Activated CD4-positive, alpha-beta T cell treated with anti-CD3 and anti-CD28 coated beads, Interleukin-2, amount 50 U/mL, for 48 hours (primary cell): ENCODE measurements at regions not wholly inside any gene's neighbourhood (a gene's known extent, or its start where the extent isn't known, plus 50 kb on each side); places are given as distances from the start of the nearest gene placed in this dataset.

Experiments
- DNase-seq, 2 experiments: peaks; one replicate each; pipeline ENCODE4 v3.0.0-alpha.2; 2020

DNA sequence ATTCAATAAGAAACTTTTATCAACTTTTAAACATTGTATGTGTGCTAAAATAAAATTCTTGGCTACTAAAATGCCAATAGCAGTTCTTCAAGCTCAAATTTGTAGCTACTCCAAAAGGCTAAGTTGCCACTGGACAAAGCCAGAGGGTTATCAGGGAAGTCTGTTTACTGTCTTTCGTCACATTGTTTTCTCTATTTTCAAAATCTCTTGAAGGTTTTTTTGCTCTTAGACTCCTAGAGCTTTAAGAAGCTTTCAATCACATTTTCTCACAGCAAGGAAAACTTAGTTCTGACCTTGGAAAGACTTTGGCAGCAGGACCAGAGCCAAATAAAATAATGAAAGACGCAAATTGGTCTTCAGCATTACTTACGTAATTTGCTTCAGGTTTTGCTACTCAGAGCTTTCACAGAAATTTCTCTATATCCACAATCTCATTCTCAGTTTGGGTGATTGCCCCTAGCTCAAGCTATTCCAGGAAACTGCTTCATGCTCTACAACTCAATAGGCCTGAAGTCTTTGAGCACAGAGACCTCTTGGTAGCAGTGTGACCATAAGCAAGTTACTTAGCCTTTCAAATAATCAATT, 257.7 kb downstream of the GABRG2 start:
- DNase-seq, result no peak

- no peak for DNase-seq
Measured at GRCh38 chr5:162334944-162335343, 267.4 kb downstream of the GABRG2 start.

- DNase-seq, result no peak
Measured at GRCh38 chr5:162360373-162360931, 292.9 kb downstream of the GABRG2 start.

- DNase-seq, result no peak
Measured at GRCh38 chr5:162372256-162372655, 304.7 kb downstream of the GABRG2 start.

DNA sequence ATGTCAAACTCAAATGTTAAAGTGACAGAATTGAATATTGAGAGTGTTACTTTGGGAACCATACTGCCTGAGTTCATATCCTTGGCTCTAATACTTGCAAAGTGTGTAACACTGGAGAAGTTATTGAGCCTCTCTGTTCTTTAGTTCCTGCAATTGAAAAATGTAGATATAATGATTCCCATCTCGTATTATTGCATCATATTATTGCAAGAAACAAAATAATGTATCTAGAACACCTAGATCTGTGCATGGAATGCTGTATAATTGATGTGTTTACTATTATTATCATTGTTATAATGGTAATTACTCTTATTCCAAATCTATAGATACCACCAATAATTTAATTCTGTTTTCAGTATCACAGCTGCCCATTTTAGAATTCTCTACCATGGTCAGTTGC, 310.3 kb downstream of the GABRG2 start:
- no peak for DNase-seq

- no peak for DNase-seq
Measured at GRCh38 chr5:162382839-162383238, 315.3 kb downstream of the GABRG2 start.

GRCh38 chr5:162384225-162384624, 316.7 kb downstream of the GABRG2 start:
- DNase-seq, result no peak

- no peak for DNase-seq
Measured at GRCh38 chr5:162391833-162392232, 324.3 kb downstream of the GABRG2 start.

DNA sequence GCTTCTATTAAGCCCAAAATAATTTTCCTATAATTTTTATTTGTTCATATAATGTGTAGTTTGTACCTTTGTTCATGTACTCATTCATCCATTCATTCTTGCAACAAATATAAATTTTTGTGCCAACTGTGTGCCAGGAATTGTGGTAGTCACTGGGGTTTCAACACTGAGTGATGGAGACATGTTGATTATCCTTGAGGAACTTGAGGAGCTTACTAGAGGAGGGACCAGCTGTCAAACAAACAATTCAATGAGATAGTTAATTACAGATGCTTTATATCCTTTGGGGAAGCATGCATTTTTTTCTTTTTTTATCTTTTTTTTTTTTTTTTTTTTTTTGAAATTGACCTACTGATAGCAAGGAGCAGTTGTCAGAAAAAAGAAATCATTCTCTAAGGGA, 324.8 kb downstream of the GABRG2 start:
- DNase-seq, result no peak

DNA sequence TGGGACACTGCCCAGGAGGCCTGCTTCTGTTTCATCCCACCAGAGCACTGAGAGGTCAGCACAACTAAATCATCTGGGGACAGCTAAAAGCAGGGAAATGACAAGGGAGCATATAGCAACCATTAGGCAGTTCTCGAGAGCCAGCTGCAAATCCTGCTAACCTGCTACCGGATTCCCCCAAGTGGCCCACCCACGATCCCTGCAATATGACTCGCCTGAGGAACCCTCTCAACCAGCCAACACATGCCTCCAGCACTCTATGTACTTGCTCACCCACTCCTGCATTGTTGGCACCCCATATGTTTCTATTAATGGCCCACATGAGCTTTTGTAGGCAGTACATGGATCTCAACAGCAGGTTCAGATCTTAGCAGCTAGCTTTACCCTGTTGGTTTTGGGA, 326.0 kb downstream of the GABRG2 start:
- no peak for DNase-seq

GRCh38 chr5:162407614-162408013, 340.0 kb downstream of the GABRG2 start:
- no peak for DNase-seq

GRCh38 chr5:162410365-162410764, 342.8 kb downstream of the GABRG2 start:
- no peak for DNase-seq

- DNase-seq, result no peak
Measured at GRCh38 chr5:162429142-162429541, 361.6 kb downstream of the GABRG2 start.

GRCh38 chr5:162434281-162434680, 366.7 kb downstream of the GABRG2 start:
- no peak for DNase-seq

- DNase-seq, result no peak
Measured at GRCh38 chr5:162436055-162436454, 368.5 kb downstream of the GABRG2 start.

GRCh38 chr5:162444129-162444762, 376.7 kb downstream of the GABRG2 start:
- DNase-seq, result no peak

DNA sequence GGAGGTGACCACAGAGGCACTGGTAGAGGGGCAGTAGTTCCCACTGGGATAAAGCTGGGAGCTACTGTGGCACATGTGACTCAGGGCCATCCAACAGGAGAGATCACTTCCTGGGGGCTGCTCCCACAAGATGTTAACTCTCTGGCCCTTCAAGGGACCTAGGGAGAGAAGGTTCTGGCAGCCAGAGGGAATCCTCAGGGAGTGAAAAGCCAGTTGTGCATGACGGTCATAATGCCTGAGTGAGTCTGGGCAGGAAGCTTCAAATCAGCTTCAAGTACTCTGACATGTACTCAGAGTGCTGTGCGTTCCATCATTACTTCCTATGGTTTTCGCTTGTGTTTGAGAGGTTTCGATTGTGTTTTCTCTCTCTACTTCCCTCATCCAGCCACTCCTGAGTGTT, 388.5 kb downstream of the GABRG2 start:
- no peak for DNase-seq

- no peak for DNase-seq
Measured at GRCh38 chr5:162466011-162466410, 398.4 kb downstream of the GABRG2 start.

- no peak for DNase-seq
Measured at GRCh38 chr5:162473041-162473714, 405.6 kb downstream of the GABRG2 start.

DNA sequence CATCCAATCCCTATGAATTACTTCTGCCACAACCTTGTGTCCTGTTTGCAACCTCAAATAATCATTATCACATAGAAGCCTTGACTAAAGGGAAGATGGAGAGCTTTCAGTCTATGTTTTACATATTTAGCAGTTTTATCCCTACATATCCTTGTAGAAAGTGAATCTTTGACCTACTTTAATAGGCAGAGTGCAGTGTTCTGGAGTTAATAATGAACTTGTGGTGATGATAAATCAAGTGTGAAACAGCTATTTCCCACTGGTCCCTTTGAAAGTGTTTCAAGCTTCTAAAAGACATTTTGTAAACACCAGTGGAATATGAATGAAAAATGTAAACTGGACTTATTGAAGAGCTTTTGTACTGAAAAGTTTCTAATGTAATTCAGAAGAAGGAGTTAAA, 406.7 kb downstream of the GABRG2 start:
- DNase-seq, result no peak

DNA sequence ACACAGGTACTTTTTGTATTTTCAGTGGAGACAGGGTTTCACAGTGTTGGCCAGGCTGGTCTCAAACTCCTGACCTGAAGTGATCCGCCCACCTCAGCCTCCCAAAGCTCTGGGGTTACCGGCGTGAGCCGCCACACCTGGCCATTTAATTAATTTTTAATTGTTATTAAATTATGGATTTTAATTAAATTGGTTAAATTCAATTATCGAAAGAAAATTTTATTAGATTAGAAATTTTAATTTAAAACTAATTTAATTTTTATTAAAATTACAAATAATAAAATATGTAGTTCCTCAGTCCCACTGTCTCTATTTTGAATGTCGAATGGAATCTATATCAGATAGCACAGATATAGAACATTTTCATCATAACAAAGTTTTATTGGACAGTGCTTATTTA, 416.5 kb downstream of the GABRG2 start:
- DNase-seq, result no peak

- DNase-seq, result no peak
Measured at GRCh38 chr5:162484986-162485385, 417.4 kb downstream of the GABRG2 start.

DNA sequence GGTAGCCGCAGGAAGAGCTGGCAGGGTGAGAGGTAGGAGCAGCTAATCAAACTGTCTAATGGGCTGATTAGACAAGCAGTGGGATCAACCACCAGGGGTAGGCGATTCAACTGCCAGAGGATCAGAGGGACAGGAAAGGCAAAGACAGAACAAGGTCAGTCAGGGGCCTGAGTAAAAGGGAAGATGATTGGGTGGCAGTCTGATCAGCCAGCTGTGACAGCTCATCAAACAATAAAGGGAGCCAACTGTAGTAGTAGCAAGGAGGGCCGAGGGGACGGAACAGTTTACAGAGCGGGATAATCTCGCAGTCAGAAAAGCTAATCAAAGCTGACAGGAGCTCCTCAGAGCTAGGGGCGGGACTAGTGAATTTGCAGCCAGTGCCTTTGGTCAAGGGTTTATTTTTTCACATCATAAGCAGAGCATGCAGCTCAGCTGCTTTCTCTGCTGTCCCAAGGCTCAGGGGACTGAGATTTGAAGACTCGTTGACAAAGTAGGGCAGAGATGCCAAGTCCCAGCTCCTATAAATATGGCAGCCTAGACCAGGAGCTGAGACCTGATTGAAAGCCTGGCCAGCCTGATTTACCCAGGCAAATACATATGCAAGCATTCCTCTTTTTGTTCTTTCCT, 418.2 kb downstream of the GABRG2 start:
- DNase-seq, result no peak
